Lung (tissue), 11 donors: ENCODE measurements at regions not wholly inside any gene's neighbourhood (a gene's known extent, or its start where the extent isn't known, plus 50 kb on each side); places are given as distances from the start of the nearest gene placed in this dataset.
A peak's percentile ranks its signal among the peaks of the same experiment; 100 is the strongest.

Experiments used
- ATAC-seq: fragments of 200-7000 bp; cut with Tn5 transposase; one replicate; pipeline ENCODE4 v1.9.1; 2020; ENCODE audit warnings: moderate number of reproducible peaks; ENCODE audit not compliant: insufficient read depth, low FRiP score
- DNase-seq, 3 donors: peaks; one replicate each; pipeline ENCODE4 v3.0.0-alpha.2; 2013 to 2017
- H3K27ac ChIP-seq, 2 donors: one replicate each; pipeline ENCODE4 v1.5.1; 2013; ENCODE audit warnings: mild to moderate bottlenecking in 2 of 2, moderate library complexity in 2 of 2, control low read depth in 1 of 2, inconsistent platforms in 1 of 2, low read depth in 1 of 2, low read length in 1 of 2
- H3K27me3 ChIP-seq, 3 donors: one replicate each; pipeline ENCODE4 v1.5.1; 2013; ENCODE audit warnings: low read length in 2 of 3; ENCODE audit not compliant: control insufficient read depth in 3 of 3, insufficient read depth in 3 of 3
- H3K36me3 ChIP-seq, 4 donors: one replicate each; pipeline ENCODE4 v1.5.1; 2013; ENCODE audit warnings: low read length in 4 of 4, mild to moderate bottlenecking in 1 of 4, moderate library complexity in 1 of 4; ENCODE audit not compliant: control insufficient read depth in 4 of 4, insufficient read depth in 4 of 4
- H3K4me1 ChIP-seq, 5 donors: one replicate each; pipeline ENCODE4 v1.5.1; 2013; ENCODE audit warnings: low read length in 5 of 5, mild to moderate bottlenecking in 2 of 5, moderate library complexity in 1 of 5; ENCODE audit not compliant: control insufficient read depth in 5 of 5, insufficient read depth in 5 of 5
- H3K4me3 ChIP-seq: one replicate; pipeline ENCODE4 v1.5.1; 2013; ENCODE audit warnings: mild to moderate bottlenecking, control low read depth, moderate library complexity
- H3K9ac ChIP-seq, 2 donors: one replicate each; pipeline ENCODE4 v1.5.1; 2013; ENCODE audit warnings: low read length in 2 of 2, control low read depth in 1 of 2; ENCODE audit not compliant: insufficient read depth in 1 of 2
- H3K9me3 ChIP-seq, 4 donors: one replicate each; pipeline ENCODE4 v1.5.1; 2013; ENCODE audit warnings: low read length in 3 of 4, mild to moderate bottlenecking in 1 of 4, moderate library complexity in 1 of 4; ENCODE audit not compliant: control insufficient read depth in 4 of 4, insufficient read depth in 3 of 4
- CTCF ChIP-seq: IDR thresholded peaks from 2 replicates; pipeline ENCODE4 v1.5.1; 2012; ENCODE audit warnings: mild to moderate bottlenecking; ENCODE audit errors: control extremely low read depth, extremely low read depth
- WGBS, 2 donors: extraction: QIAGEN DNeasy Blood & Tissue Kit; methylation state at CpG; one replicate each; pipeline ENCODE4 v1.1.7; 2013; 5-methylcytosine and 5-hydroxymethylcytosine counted together
- donor health status: control.
- donor health status: control.
- donor health status: Bipolar disorder and iron deficiency.
- donor health status: healthy.
- donor health status: DM: yes; HTN: yes; CAD: no.

- no peak for TF ChIP-seq CTCF
- H3K4me1 ChIP-seq = peaks cover 6 to 18% (median 17%) of the 10 kb centered on the region in 5 donors
- H3K36me3 ChIP-seq = no peaks in the 10 kb centered on the region
- no peaks in the 10 kb centered on the region for H3K27me3 ChIP-seq
- ATAC-seq (no peak), DNase-seq (no peak)
- H3K9ac ChIP-seq = no peak overlapping the region
- H3K4me3 ChIP-seq = no peak overlapping the region
- WGBS, 2 donors = 93 to 96% methylated on average over 4 of the region's 4 CpGs
- H3K9me3 ChIP-seq = no peaks in the 10 kb centered on the region
- H3K27ac ChIP-seq = no peak overlapping the region
These were observed 218.8 kb downstream of the TOMM20 start for GRCh38 chr1:234909851-234910250.

GRCh38 chr1:234909307-234909810, 219.3 kb downstream of the TOMM20 start:
- 98 to 100% methylated on average over 1 of the region's 1 CpG for WGBS, 2 donors
- DNase-seq = no peak
- H3K4me1 ChIP-seq = peaks cover 6 to 18% (median 17%) of the 10 kb centered on the region in 5 donors
- H3K9me3 ChIP-seq = no peaks in the 10 kb centered on the region
- H3K4me3 ChIP-seq = no peak overlapping the region
- H3K27ac ChIP-seq = no peak overlapping the region
- ATAC-seq = no peak
- TF ChIP-seq CTCF = no peak
- H3K27me3 ChIP-seq = no peaks in the 10 kb centered on the region
- no peak overlapping the region for H3K9ac ChIP-seq
- H3K36me3 ChIP-seq = no peaks in the 10 kb centered on the region

GRCh38 chr1:234908571-234908970, 220.1 kb downstream of the TOMM20 start:
- peak overlapping the region; percentile 30 to 58 for H3K27ac ChIP-seq
- H3K27me3 ChIP-seq = no peaks in the 10 kb centered on the region
- no peak overlapping the region for H3K4me3 ChIP-seq
- 90% methylated on average over 9 of the region's 9 CpGs for WGBS, 2 donors
- no peaks in the 10 kb centered on the region for H3K36me3 ChIP-seq
- no peak for DNase-seq
- no peak for ATAC-seq
- H3K9me3 ChIP-seq = no peaks in the 10 kb centered on the region
- no peak overlapping the region for H3K9ac ChIP-seq
- TF ChIP-seq CTCF = no peak
- H3K4me1 ChIP-seq = peaks cover 6 to 18% (median 17%) of the 10 kb centered on the region in 5 donors

- H3K4me1 ChIP-seq = peaks cover 6 to 18% (median 14%) of the 10 kb centered on the region in 5 donors
- 66 to 82% methylated on average over 6 of the region's 6 CpGs for WGBS, 2 donors
- ATAC-seq (no peak), DNase-seq (peak; percentile 55 to 91 (median 90))
- H3K36me3 ChIP-seq = no peaks in the 10 kb centered on the region
- no peak overlapping the region for H3K4me3 ChIP-seq
- peak overlapping the region; percentile 4 to 52 for H3K9ac ChIP-seq
- no peaks in the 10 kb centered on the region for H3K27me3 ChIP-seq
- TF ChIP-seq CTCF = no peak
- H3K27ac ChIP-seq = peak overlapping the region; percentile 30 to 58
- no peaks in the 10 kb centered on the region for H3K9me3 ChIP-seq
These were observed 220.7 kb downstream of the TOMM20 start for GRCh38 chr1:234907940-234908405.
